H1 (cell line): ENCODE measurements at regions not wholly inside any gene's neighbourhood (a gene's known extent, or its start where the extent isn't known, plus 50 kb on each side); places are given as distances from the start of the nearest gene placed in this dataset.

Experiments
- TF ChIP-seq, protein P1 (sequence below): fragments of 300-600 bp; sonication (generic); IDR thresholded peaks from 2 replicates; pipeline ENCODE4 v1.7.1; 2012; ENCODE audit warnings: low read length, moderate library complexity, mild to moderate bottlenecking, inconsistent platforms; ENCODE audit not compliant: insufficient replicate concordance

- TF ChIP-seq, protein P1, sequence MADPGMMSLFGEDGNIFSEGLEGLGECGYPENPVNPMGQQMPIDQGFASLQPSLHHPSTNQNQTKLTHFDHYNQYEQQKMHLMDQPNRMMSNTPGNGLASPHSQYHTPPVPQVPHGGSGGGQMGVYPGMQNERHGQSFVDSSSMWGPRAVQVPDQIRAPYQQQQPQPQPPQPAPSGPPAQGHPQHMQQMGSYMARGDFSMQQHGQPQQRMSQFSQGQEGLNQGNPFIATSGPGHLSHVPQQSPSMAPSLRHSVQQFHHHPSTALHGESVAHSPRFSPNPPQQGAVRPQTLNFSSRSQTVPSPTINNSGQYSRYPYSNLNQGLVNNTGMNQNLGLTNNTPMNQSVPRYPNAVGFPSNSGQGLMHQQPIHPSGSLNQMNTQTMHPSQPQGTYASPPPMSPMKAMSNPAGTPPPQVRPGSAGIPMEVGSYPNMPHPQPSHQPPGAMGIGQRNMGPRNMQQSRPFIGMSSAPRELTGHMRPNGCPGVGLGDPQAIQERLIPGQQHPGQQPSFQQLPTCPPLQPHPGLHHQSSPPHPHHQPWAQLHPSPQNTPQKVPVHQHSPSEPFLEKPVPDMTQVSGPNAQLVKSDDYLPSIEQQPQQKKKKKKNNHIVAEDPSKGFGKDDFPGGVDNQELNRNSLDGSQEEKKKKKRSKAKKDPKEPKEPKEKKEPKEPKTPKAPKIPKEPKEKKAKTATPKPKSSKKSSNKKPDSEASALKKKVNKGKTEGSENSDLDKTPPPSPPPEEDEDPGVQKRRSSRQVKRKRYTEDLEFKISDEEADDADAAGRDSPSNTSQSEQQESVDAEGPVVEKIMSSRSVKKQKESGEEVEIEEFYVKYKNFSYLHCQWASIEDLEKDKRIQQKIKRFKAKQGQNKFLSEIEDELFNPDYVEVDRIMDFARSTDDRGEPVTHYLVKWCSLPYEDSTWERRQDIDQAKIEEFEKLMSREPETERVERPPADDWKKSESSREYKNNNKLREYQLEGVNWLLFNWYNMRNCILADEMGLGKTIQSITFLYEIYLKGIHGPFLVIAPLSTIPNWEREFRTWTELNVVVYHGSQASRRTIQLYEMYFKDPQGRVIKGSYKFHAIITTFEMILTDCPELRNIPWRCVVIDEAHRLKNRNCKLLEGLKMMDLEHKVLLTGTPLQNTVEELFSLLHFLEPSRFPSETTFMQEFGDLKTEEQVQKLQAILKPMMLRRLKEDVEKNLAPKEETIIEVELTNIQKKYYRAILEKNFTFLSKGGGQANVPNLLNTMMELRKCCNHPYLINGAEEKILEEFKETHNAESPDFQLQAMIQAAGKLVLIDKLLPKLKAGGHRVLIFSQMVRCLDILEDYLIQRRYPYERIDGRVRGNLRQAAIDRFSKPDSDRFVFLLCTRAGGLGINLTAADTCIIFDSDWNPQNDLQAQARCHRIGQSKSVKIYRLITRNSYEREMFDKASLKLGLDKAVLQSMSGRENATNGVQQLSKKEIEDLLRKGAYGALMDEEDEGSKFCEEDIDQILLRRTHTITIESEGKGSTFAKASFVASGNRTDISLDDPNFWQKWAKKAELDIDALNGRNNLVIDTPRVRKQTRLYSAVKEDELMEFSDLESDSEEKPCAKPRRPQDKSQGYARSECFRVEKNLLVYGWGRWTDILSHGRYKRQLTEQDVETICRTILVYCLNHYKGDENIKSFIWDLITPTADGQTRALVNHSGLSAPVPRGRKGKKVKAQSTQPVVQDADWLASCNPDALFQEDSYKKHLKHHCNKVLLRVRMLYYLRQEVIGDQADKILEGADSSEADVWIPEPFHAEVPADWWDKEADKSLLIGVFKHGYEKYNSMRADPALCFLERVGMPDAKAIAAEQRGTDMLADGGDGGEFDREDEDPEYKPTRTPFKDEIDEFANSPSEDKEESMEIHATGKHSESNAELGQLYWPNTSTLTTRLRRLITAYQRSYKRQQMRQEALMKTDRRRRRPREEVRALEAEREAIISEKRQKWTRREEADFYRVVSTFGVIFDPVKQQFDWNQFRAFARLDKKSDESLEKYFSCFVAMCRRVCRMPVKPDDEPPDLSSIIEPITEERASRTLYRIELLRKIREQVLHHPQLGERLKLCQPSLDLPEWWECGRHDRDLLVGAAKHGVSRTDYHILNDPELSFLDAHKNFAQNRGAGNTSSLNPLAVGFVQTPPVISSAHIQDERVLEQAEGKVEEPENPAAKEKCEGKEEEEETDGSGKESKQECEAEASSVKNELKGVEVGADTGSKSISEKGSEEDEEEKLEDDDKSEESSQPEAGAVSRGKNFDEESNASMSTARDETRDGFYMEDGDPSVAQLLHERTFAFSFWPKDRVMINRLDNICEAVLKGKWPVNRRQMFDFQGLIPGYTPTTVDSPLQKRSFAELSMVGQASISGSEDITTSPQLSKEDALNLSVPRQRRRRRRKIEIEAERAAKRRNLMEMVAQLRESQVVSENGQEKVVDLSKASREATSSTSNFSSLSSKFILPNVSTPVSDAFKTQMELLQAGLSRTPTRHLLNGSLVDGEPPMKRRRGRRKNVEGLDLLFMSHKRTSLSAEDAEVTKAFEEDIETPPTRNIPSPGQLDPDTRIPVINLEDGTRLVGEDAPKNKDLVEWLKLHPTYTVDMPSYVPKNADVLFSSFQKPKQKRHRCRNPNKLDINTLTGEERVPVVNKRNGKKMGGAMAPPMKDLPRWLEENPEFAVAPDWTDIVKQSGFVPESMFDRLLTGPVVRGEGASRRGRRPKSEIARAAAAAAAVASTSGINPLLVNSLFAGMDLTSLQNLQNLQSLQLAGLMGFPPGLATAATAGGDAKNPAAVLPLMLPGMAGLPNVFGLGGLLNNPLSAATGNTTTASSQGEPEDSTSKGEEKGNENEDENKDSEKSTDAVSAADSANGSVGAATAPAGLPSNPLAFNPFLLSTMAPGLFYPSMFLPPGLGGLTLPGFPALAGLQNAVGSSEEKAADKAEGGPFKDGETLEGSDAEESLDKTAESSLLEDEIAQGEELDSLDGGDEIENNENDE, result no peak
- TF ChIP-seq, all 59 proteins: peak for 0
Measured at GRCh38 chr1:98305362-98305761, 356.2 kb upstream of the SNX7 start (continued).
